WTC11 (cell line): ENCODE measurements at regions not wholly inside any gene's neighbourhood (a gene's known extent, or its start where the extent isn't known, plus 50 kb on each side); places are given as distances from the start of the nearest gene placed in this dataset.

Experiments
- CTCF ChIP-seq: fragments of 200-600 bp; IDR thresholded peaks from 2 replicates; pipeline ENCODE4 v1.8.0; 2022; ENCODE audit warnings: antibody characterized with exemption
- FOXJ3 ChIP-seq: sonication (generic); formaldehyde crosslinking; IDR thresholded peaks from 2 replicates; pipeline ENCODE4 v1.9.0; 2021; ENCODE audit warnings: missing genetic modification reagents, mild to moderate bottlenecking, borderline replicate concordance
- MAX ChIP-seq: sonication (generic); formaldehyde crosslinking; IDR thresholded peaks from 2 replicates; pipeline ENCODE4 v1.8.0; 2022; ENCODE audit warnings: mild to moderate bottlenecking, missing genetic modification reagents
- TEAD4 ChIP-seq: sonication (generic); formaldehyde crosslinking; IDR thresholded peaks from 2 replicates; pipeline ENCODE4 v1.8.0; 2022; ENCODE audit warnings: mild to moderate bottlenecking, missing genetic modification reagents

- TF ChIP-seq CTCF: no peak
- no peak for TF ChIP-seq FOXJ3 (CRISPR knock-in tag)
- TF ChIP-seq TEAD4 (CRISPR knock-in tag): no peak
- TF ChIP-seq MAX (CRISPR knock-in tag): no peak
Observed at GRCh38 chr2:150147889-150148683, 339.4 kb downstream of the RND3 start.
